ENCODE measurements at regions not wholly inside any gene's neighbourhood (a gene's known extent, or its start where the extent isn't known, plus 50 kb on each side); places are given as distances from the start of the nearest gene placed in this dataset.
"Not testable (repeated sequence)": the region's sequence is repeated elsewhere in the genome, so short reads cannot be mapped to it uniquely, and the experiment has no call there.

DNA sequence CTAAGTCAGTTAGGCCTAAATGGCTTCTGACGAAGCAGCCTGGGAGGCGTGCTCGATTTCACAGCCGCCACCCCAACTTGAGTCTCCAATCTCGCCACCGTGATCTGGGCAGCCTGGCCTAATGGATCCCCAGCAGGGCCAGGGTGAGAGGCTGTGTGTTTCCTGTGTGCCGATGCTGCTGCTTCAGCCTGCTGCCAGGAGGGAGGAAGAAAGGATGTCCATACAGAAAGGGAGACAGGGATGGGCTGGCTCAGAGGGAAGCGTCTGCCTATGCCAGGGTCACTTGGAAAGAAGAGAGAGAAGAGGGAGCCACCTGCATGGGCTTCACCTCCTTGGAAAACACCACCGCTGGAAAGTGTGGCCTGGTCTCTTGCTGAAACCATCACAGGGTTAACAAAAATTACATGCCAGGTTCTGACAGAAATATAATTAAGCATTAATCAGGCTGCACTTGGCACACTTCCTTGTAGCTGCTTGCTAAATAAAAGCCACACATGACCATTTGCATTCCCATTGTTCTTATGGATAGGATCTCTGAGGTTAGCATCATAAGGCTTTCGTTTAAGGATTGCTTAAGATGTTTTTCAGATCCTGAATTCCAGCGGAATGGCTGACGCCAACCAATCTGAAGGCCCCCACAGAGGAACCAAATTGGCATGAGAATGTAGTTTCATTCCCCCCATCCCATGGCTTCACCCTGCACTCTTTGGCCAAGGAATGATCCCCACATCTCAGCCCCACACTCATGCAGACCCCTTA, 108.8 kb upstream of the SLC1A4 start:
- TF ChIP-seq, protein P1, sequence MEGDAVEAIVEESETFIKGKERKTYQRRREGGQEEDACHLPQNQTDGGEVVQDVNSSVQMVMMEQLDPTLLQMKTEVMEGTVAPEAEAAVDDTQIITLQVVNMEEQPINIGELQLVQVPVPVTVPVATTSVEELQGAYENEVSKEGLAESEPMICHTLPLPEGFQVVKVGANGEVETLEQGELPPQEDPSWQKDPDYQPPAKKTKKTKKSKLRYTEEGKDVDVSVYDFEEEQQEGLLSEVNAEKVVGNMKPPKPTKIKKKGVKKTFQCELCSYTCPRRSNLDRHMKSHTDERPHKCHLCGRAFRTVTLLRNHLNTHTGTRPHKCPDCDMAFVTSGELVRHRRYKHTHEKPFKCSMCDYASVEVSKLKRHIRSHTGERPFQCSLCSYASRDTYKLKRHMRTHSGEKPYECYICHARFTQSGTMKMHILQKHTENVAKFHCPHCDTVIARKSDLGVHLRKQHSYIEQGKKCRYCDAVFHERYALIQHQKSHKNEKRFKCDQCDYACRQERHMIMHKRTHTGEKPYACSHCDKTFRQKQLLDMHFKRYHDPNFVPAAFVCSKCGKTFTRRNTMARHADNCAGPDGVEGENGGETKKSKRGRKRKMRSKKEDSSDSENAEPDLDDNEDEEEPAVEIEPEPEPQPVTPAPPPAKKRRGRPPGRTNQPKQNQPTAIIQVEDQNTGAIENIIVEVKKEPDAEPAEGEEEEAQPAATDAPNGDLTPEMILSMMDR (IDR thresholded peaks at IDR 0.05; ENCODE audit: extremely low read depth, insufficient read depth, missing control alignments) = no peak
- no peak for DNase-seq (ENCODE audit: low spot score)
- in situ Hi-C loops (cut with MboI; ENCODE audit: low pct_unique_long_range_greater_than_20kb, low sequenced_read_pairs, unreplicated experiment) = no loop called here

DNA sequence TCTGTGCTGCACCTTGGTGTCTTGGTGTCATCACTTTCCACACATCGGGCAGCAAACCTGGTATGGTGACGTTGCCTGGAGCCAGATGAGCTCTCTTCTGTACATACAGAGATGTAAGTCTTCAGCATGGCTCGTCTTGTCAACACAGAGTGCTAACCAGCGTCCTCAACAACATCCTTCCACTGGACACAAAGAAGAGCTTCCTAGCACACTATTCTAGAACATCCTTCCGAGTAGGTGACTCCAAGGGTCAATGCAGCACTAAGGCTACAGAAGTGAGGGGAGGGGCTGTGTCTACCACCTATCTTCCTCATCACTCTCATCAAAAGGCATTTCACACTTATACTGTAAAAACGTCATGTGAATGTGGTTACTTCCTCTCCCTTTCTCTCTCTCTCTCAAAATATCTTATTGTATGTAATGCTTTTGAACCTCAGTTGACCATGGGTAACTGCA, 108.1 kb upstream of the SLC1A4 start:
- TF ChIP-seq, protein P1 (IDR thresholded peaks at IDR 0.05; ENCODE audit: extremely low read depth, insufficient read depth, missing control alignments) = no peak
- in situ Hi-C loops (cut with MboI; ENCODE audit: low pct_unique_long_range_greater_than_20kb, low sequenced_read_pairs, unreplicated experiment) = no loop called here
- DNase-seq (ENCODE audit: low spot score) = no peak

DNA sequence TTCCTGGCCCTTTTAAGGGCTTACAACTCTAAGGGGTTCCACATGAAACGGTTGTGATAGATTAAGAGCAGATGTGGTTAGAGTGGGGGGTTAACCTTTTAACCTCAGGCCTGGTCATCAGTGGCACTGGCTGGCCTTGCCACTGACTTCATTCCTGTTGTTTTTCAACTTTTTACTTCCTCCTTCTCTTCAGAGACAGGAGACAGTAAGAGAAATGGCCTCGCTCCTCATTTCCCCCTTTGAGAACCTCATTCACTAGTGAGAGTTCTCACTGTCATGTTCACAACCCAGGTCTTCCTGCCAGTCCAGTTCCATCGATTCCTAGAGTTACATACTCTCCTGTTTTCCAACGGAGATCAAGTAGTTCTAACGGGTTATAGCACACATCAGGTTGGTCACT, 101.6 kb upstream of the SLC1A4 start:
- TF ChIP-seq, protein P1 (IDR thresholded peaks at IDR 0.05; ENCODE audit: extremely low read depth, insufficient read depth, missing control alignments) = no peak
- no peak for DNase-seq (ENCODE audit: low spot score)
- in situ Hi-C loops (cut with MboI; ENCODE audit: low pct_unique_long_range_greater_than_20kb, low sequenced_read_pairs, unreplicated experiment) = no loop called here

DNA sequence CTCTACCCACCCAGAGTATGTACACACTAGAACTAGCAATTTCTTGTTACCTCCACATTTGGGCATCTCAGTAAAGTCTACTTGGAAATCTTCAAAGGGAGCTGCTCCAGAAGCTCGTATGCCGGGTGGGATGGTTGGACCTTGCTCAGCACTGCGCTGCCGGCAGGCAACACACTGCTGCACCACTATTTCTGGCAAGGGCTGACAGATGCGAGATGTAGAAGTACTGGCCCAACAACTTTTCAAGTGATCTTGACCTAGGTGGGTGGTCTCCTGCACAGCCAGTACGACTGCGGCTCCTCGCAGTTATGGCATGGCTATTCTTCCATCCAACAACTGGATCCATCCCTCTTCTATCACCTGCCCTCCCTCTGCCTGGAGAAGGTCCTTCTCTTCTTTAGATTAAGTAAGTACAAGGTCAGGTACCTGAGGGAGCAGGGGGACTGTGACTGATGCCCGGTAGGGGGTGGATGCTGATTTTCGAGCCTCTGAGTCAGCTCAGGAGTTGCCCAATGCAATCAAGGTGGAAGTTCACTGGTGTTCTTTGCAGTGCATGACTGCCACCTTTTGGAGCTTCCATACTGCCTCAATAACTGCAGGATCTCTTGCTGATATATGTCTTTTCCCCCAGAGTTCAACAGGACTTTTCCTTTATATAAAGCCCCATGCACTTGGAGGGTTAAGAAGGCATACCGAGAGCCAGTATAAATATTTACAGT, 100.4 kb upstream of the SLC1A4 start:
- no peak for DNase-seq (ENCODE audit: low spot score)
- TF ChIP-seq, protein P1 (IDR thresholded peaks at IDR 0.05; ENCODE audit: extremely low read depth, insufficient read depth, missing control alignments) = no peak
- in situ Hi-C loops (cut with MboI; ENCODE audit: low pct_unique_long_range_greater_than_20kb, low sequenced_read_pairs, unreplicated experiment) = no loop called here

DNA sequence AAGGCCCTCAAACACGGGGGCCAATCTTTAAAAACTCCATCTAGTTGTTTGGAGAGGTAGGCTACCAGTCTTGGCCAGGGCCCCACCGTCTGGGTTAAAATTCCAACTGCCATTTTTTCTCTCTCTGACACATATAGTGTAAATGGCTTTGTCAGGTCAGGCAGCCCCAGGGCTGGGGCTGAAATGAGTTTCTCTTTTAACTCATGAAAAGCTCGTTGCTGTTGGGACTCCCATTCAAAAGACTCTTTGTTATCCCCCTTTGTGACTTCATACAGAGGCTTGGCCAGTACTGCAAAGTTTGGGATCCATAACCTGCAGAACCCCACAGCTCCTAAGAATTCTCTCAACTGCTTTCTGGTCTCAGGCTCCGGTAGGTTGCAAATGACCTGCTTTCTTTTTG, 99.4 kb upstream of the SLC1A4 start:
- no peak for DNase-seq (ENCODE audit: low spot score)
- in situ Hi-C loops (cut with MboI; ENCODE audit: low pct_unique_long_range_greater_than_20kb, low sequenced_read_pairs, unreplicated experiment) = no loop called here
- TF ChIP-seq, protein P1 (IDR thresholded peaks at IDR 0.05; ENCODE audit: extremely low read depth, insufficient read depth, missing control alignments) = no peak

DNA sequence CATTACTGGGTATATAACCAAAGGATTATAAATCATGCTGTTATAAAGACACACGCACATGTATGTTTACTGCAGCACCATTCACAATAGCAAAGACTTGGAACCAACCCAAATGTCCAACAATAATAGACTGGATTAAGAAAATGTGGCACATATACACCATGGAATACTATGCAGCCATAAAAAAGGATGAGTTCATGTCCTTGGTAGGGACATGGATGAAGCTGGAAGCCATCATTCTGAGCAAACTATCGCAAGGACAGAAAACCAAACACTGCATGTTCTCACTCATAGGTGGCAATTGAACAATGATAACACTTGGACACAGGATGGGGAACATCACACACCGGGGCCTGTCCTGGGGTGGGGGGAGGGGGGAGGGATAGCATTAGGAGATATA, 92.6 kb upstream of the SLC1A4 start:
- in situ Hi-C loops (cut with MboI; ENCODE audit: low pct_unique_long_range_greater_than_20kb, low sequenced_read_pairs, unreplicated experiment) = not testable (repeated sequence)

More for the DNA sequence above, 92.6 kb upstream of the SLC1A4 start:
- DNase-seq (ENCODE audit: low spot score) = not testable (repeated sequence)

All from GM13977 (cell line).